NCI-H510A treated with DMSO at 0.1 percent for 48 hours (cell line): ENCODE measurements at regions not wholly inside any gene's neighbourhood (a gene's known extent, or its start where the extent isn't known, plus 50 kb on each side); places are given as distances from the start of the nearest gene placed in this dataset.
"Not testable (repeated sequence)": the region's sequence is repeated elsewhere in the genome, so short reads cannot be mapped to it uniquely, and the experiment has no call there.

Source experiments
- DNase-seq: peaks from one replicate; lab custom pipeline; 2025; lab: John Stamatoyannopoulos, UW

- DNase-seq, result no peak
These were observed 103.1 kb upstream of the RHOBTB1 start for GRCh38 chr10:61047081-61047480.

GRCh38 chr10:61045480-61045879 is 101.5 kb upstream of the RHOBTB1 start:
- not testable (repeated sequence) for DNase-seq

GRCh38 chr10:61042533-61042932 is 98.5 kb upstream of the RHOBTB1 start:
- DNase-seq, result no peak

GRCh38 chr10:61040399-61041016 is 96.5 kb upstream of the RHOBTB1 start:
- no peak for DNase-seq

GRCh38 chr10:61039868-61040267 is 95.9 kb upstream of the RHOBTB1 start:
- no peak for DNase-seq

- DNase-seq, result not testable (repeated sequence)
These were observed 93.4 kb upstream of the RHOBTB1 start for GRCh38 chr10:61037261-61037830.

GRCh38 chr10:61036148-61036547 is 92.2 kb upstream of the RHOBTB1 start:
- DNase-seq, result not testable (repeated sequence)

- DNase-seq, result no peak
These were observed 87.4 kb upstream of the RHOBTB1 start for GRCh38 chr10:61031341-61031740.

- DNase-seq, result no peak
These were observed 85.4 kb upstream of the RHOBTB1 start for GRCh38 chr10:61029411-61029810.

- no peak for DNase-seq
These were observed 84.9 kb upstream of the RHOBTB1 start for GRCh38 chr10:61028861-61029361.

- no peak for DNase-seq
These were observed 80.8 kb upstream of the RHOBTB1 start for GRCh38 chr10:61024856-61025201.

GRCh38 chr10:61024151-61024855 is 80.3 kb upstream of the RHOBTB1 start:
- DNase-seq, result no peak

GRCh38 chr10:61023053-61023452 is 79.1 kb upstream of the RHOBTB1 start:
- no peak for DNase-seq

- no peak for DNase-seq
These were observed 77.9 kb upstream of the RHOBTB1 start for GRCh38 chr10:61021926-61022325.

GRCh38 chr10:61020420-61021158 is 76.6 kb upstream of the RHOBTB1 start:
- DNase-seq, result no peak

- no peak for DNase-seq
These were observed 74.2 kb upstream of the RHOBTB1 start for GRCh38 chr10:61018146-61018545.

- no peak for DNase-seq
These were observed 72.6 kb upstream of the RHOBTB1 start for GRCh38 chr10:61016630-61017029.

GRCh38 chr10:61016007-61016406 is 72.0 kb upstream of the RHOBTB1 start:
- no peak for DNase-seq

GRCh38 chr10:61010863-61011262 is 66.9 kb upstream of the RHOBTB1 start:
- DNase-seq, result no peak

GRCh38 chr10:61003069-61003468 is 59.1 kb upstream of the RHOBTB1 start:
- not testable (repeated sequence) for DNase-seq

GRCh38 chr10:61001731-61002122 is 57.7 kb upstream of the RHOBTB1 start:
- no peak for DNase-seq
